DMS 273 (cell line): ENCODE measurements at regions not wholly inside any gene's neighbourhood (a gene's known extent, or its start where the extent isn't known, plus 50 kb on each side); places are given as distances from the start of the nearest gene placed in this dataset.

Source experiments
- DNase-seq: peaks from one replicate; lab custom pipeline; 2025; ENCODE audit not compliant: unreplicated experiment; lab: John Stamatoyannopoulos, UW

- DNase-seq: no peak
Measured at GRCh38 chr9:116002624-116003023, 151.0 kb upstream of the PAPPA start.

DNA sequence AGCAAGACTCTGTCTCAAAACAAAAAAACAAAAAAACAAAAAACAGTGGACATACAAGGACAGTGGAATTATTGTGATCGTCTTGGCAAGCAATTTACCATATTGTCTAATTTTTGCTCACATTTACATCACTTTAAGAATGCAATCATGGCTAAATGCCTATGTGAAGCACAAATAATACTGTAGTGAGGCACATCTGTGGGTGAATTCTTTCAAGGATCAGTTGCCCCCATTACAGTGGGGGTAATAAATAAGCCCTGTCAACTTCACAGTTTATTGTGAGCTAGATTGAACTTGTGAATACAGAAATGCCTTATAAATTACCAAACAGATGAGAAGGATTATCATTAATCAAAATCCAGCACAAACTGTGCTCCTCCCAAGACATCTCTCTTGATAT lies 150.2 kb upstream of the PAPPA start:
- DNase-seq: no peak

- no peak for DNase-seq
Measured at GRCh38 chr9:116005205-116005604, 148.4 kb upstream of the PAPPA start.

DNA sequence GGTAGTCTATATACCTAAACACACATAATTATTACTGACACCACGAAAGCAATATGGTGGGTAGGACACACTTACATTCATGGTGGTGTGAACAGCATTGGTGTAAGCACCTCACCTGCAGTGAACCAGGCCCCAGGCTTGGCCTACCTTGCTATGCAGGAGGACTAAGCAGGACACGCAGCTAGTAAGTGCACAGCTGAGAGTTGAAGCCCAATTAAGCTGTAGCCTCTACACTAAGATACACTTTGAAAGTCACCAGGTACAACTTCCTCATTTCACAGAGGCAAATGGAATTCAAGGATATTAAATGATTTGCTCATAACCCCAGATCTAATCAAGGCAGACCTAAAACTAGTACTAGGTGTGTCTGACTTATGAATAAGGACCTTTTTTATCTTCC lies 145.8 kb upstream of the PAPPA start:
- no peak for DNase-seq

DNA sequence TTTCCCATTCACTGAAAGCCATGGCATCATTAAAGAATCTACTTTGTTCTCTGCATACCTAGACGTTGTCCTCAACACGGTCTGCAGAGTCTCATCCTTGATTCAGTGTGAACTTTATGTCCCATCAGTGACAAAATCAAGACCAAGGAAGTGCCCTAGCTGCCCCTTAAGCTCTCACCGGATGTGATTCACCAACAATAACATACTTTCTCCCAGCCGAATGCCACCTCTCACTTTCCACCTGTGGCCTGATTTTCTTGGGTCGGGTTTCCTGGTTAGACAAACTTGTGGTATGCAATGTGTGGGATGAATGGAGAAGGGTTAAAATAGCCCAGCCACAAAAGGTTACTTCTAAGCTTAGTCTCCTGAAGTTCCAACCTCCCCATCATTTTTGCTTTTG lies 145.3 kb upstream of the PAPPA start:
- no peak for DNase-seq

DNA sequence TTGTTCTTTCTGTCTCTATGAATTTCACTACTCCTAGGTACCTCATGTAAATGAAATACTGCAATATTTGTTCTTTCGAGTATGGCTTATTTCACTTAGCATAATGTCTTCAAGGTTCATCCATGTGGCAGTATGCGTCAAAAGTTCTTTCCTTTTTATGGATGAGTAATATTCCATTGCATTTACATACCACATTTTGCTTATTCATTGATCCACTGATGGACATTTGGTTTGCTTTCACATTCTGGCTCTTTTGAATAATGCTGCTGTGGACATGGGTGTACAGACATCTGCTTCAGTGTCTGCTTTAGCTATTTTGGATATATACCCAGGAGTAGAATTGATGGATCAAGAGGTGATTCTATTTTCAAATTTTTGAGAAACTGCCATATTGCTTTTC lies 144.2 kb upstream of the PAPPA start:
- DNase-seq: no peak

GRCh38 chr9:116015855-116016254 lies 137.7 kb upstream of the PAPPA start:
- no peak for DNase-seq

GRCh38 chr9:116020146-116020545 lies 133.4 kb upstream of the PAPPA start:
- DNase-seq: no peak

DNA sequence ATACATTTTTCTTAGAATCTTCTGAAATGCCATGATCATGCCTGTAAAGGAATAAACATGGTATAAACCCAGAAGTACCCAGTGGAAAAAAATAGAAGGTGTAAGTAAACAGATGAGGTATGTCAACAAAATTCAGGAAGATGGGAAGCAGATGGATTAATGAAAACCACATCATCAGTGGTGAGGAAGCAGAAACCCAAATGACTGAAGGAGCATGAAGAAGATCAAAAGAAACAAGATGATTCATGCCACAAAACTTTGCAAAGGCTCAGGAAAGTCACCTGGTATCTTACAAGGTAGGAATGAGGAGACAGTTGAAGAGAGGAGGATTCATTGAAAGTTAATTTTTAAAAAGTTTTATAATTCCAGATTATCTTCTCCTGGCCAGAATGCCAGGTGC lies 132.8 kb upstream of the PAPPA start:
- no peak for DNase-seq

GRCh38 chr9:116027096-116027495 lies 126.5 kb upstream of the PAPPA start:
- DNase-seq: no peak

DNA sequence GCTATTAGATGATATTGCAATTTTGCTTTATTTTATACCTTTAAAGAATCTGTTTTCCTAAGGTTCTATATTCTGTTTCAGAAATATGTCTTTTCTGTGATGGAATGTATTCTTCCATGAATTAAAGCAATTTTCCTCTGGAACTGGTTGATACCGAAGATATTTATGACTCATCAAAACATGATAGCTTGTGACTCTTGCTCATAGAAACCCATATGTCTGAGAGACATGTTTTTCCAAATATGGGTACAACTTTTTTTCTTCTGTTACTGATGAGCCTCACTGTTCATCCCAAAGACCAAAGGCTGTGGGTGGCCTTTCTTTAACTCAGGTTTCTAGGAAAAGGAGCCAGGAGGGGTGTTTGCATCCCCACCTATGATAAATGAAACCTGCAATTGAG lies 126.1 kb upstream of the PAPPA start:
- DNase-seq: no peak

- no peak for DNase-seq
Measured at GRCh38 chr9:116027951-116028350, 125.6 kb upstream of the PAPPA start.

DNA sequence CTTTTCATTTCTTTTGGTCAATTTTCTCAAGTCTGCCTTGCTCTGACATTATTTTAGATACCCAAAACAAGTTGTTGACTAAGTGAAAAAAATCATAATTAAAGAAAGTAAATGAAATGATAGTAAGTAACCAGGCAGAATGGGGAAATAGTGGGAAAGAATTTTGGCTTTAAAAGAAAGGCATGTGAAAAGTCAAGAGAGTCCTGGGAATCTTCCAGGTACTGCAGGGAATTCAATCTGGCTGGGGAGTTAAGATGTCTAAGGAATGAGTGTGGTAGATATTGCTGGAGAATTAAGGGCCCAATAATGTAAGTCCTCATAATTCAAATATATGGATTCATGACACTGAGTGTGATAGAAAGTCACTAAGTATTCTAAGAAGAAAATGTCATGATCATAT lies 123.1 kb upstream of the PAPPA start:
- no peak for DNase-seq

DNA sequence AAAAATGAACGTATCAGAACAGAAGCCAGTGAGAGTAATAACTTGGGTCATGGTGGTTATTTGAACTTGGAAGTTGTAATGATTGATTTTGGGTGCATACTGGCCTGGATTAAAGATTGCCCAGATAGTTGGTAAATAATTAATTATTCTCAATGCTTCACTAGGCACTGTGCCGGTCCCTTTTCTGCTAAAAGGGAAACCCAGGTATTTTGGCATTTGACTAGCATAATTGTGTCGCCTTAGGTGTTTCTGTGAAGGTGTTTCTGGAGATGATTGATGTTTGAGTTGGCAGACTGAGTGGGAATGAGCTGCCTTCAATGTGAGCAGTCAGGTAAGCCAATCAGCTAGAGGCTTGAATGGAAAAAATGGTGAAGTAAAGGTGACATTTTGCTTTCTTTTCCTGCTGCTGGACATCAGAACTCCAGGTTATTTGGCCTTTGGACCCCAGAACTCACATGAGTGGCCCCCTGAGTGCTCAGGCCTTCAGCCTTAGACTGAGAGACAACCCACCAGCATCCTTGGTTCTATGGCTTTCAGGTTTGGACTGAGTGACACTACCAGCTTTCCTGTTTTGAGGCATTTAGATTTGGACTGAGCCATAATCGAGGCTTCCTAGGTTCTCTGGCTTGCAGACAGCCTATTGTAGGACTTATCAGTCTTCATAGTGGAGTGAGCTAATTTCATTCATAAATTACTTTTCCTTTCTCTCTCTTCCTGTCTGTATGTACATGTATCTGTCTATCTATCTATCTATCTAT lies 120.7 kb upstream of the PAPPA start:
- DNase-seq: no peak

- no peak for DNase-seq
Measured at GRCh38 chr9:116039312-116039711, 114.3 kb upstream of the PAPPA start.

- no peak for DNase-seq
Measured at GRCh38 chr9:116039893-116040292, 113.7 kb upstream of the PAPPA start.

- no peak for DNase-seq
Measured at GRCh38 chr9:116042321-116042720, 111.3 kb upstream of the PAPPA start.

DNA sequence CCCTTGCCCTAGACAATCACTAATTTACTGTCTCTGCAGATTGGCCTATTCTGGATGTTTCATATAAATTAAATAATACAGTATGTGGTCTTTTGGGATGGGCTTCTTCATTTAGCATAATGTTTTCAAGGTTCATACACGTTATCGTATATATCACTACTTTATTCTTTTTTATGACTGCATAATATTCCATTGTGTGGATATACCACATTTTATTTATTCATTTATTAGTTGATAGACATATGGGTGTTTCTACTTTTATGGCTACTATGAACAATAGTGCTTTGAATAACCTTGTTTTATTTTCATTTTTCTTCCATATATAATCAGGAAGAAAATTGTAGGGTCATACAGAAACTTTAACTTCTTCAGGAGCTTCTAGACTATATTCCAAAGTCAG lies 108.5 kb upstream of the PAPPA start:
- no peak for DNase-seq

DNA sequence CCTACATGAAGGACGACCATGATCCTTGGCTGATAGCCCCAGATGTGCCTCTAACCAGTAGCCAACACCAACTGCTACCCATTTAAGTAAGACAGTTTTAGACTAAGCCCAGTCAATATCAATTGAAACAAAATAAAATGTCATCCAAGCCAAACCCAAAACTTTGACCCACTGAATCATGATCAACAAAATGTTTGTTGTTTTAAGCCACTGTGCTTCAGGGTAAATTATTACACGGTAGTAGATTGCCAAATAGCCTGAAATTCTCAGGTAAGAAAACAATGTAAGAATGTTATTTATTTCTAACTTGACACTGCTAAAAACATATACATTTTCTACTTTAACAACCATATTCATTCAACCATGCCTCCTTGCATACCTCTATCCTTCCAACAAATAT lies 105.5 kb upstream of the PAPPA start:
- no peak for DNase-seq

GRCh38 chr9:116049456-116049855 lies 104.1 kb upstream of the PAPPA start:
- no peak for DNase-seq

DNA sequence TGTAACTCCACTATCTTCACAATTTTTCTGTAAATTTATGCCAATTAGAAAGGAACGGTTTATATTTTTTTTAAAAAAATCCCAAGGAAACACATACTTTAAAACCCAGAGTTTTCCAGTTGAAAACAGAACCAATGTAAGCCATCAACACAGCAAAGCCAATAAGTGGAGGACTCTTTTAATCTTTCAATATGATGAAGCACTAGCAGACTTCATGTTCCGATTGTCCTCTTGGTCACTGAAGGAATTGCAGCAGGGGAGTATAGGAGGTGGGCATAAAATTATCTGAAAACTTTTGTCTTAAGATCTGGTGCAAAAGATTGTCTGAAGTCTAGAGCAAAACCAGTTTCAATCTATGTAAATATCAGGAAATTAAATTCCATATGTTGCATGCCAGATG lies 102.1 kb upstream of the PAPPA start:
- peak; percentile 53 for DNase-seq

GRCh38 chr9:116055536-116055935 lies 98.1 kb upstream of the PAPPA start:
- DNase-seq: no peak

DNA sequence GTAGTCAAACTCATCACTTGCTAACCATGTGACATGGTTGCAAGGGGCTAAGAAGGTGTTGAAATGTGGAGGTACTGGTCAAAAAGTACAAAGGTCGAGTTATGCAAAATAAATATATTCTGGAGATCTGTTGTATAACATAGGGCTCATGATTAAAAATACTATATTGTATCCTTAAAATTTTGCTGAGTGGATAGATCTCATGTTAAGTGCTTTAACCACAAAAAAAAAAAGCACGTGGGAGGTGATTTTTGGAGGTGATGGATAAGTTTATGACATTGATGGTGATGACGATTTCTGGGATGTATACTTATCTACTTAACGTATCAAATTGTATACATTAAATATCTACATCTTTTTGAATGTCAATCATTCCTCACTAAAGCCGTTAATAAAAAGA lies 96.2 kb upstream of the PAPPA start:
- no peak for DNase-seq
